ENCODE measurements at regions not wholly inside any gene's neighbourhood (a gene's known extent, or its start where the extent isn't known, plus 50 kb on each side); places are given as distances from the start of the nearest gene placed in this dataset.
"Not testable (repeated sequence)": the region's sequence is repeated elsewhere in the genome, so short reads cannot be mapped to it uniquely, and the experiment has no call there.

DNA sequence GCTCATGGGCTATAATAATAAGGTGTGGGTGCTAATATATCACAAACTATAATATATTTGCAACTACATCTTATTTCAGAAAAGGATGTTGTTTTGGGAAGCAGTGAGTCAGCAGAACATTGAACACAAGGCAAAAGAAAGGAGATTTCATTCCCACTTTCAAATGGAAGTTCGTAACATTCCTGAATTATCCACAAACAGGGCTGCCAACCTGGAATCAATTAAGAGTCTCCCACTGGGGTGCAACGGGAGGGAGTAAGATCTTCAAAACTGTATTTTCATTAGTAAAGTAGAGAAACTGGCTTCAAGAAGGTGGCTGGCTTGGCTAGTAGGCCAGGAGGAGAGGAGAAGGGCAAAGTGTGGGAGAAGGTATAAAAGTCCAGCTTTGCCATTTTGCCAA is 479.6 kb downstream of the CNTN3 start:
- no peak for DNase-seq (ENCODE audit: low read depth)

DNA sequence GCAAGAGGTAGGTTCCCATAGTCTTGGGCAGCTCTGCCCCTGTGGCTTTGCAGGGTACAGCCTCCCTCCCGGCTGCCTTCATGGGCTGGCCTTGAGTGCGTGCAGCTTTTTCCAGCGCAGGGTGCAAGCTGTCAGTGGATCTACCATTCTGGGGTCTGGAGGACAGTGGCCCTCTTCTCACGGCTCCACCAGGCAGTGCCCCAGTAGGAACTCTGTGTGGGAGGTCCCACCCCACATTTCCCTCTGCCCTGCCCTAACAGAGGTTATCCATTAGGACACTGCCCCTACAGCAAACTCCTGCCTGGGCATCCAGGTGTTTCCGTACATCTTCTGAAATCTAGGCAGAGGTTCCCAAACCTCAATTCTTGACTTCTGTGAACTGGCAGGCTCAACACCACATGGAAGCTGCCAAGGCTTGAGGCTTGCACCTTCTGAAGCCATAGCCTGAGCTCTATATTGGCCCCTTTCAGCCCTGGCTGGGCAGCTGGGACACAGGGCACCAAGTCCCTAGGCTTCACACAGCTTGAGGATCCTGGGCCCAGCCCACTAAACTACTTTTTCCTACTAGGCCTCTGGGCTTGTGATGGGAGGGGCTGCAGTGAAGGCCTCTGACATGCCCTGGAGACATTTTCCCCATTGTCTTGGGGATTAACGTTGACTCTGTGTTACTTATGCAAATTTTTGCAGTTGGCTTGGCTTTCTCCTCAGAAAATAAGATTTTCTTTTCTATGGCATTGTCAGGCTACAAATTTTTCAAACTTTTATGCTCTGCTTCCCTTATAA is 482.7 kb downstream of the CNTN3 start:
- DNase-seq (ENCODE audit: low read depth); H3K4me3 ChIP-seq (ENCODE audit: low read length): not testable (repeated sequence)

More for the DNA sequence above, 479.6 kb downstream of the CNTN3 start:
- TF ChIP-seq, protein P1, sequence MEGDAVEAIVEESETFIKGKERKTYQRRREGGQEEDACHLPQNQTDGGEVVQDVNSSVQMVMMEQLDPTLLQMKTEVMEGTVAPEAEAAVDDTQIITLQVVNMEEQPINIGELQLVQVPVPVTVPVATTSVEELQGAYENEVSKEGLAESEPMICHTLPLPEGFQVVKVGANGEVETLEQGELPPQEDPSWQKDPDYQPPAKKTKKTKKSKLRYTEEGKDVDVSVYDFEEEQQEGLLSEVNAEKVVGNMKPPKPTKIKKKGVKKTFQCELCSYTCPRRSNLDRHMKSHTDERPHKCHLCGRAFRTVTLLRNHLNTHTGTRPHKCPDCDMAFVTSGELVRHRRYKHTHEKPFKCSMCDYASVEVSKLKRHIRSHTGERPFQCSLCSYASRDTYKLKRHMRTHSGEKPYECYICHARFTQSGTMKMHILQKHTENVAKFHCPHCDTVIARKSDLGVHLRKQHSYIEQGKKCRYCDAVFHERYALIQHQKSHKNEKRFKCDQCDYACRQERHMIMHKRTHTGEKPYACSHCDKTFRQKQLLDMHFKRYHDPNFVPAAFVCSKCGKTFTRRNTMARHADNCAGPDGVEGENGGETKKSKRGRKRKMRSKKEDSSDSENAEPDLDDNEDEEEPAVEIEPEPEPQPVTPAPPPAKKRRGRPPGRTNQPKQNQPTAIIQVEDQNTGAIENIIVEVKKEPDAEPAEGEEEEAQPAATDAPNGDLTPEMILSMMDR (IDR thresholded peaks at IDR 0.05; ENCODE audit: insufficient read depth, low read depth, low read length, missing control alignments) = no peak
- no peak overlapping the region for H3K4me3 ChIP-seq (ENCODE audit: low read length)

DNA sequence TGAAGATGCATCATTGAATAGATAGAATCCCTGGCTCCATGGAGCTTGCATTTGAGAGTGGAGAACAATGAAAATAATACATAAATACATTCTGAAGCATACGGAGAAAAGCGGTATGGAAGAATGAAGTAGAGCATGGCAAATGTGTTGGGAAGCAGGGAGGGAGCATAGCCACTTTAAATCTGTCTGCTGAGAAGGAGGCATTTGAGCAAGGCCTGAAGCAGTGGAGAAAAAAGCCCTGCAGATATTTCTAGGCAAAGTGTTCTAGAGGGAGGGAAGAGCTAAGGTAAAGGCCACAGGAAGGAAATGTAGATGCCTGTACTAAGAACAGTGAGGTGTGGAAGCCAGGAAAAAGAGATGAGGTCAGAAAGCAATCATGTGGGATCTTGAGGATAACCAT is 484.8 kb downstream of the CNTN3 start:
- no peak for DNase-seq (ENCODE audit: low read depth)
- no peak overlapping the region for H3K4me3 ChIP-seq (ENCODE audit: low read length)
- TF ChIP-seq, protein P1 (IDR thresholded peaks at IDR 0.05; ENCODE audit: insufficient read depth, low read depth, low read length, missing control alignments) = no peak

DNA sequence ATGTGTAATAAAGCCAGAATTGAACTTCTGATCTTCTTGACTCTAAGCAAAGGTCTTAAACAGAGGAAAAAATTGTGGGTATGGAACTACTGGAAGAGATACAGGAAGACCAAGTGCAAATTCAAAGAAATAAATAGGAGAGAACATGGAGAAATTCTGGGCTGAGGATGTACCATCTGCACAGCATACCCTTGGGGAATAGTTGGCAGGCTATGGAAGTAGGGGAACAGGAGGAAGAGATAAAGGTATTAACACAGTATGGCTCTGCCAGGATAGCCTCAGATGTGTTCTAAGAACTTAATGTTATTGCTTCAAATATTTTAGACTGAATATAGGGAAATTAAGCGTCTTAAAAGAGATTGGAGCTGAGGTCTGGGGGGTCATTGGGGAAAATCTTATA is 485.4 kb downstream of the CNTN3 start:
- DNase-seq (ENCODE audit: low read depth) = no peak
- TF ChIP-seq, protein P1 (IDR thresholded peaks at IDR 0.05; ENCODE audit: insufficient read depth, low read depth, low read length, missing control alignments) = no peak
- no peak overlapping the region for H3K4me3 ChIP-seq (ENCODE audit: low read length)

DNA sequence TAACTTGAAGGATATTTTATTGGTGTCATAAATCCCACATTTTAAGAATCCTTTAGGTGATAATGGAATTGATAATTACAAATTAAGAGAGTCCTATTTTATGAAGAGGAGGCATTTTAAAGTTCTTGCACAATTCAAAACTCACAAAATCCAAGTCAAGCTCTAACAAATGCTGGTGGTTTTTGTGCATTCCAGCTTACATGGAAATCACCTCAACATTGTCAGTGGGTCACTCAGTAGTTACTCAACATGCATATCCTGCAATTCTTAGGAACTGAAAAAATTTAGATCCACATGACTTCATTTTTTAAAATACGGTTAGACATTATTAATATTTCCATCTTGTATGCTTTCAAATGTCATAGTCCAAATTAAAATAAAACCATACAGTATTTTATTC is 487.2 kb downstream of the CNTN3 start:
- DNase-seq (ENCODE audit: low read depth) = no peak
- TF ChIP-seq, protein P1 (IDR thresholded peaks at IDR 0.05; ENCODE audit: insufficient read depth, low read depth, low read length, missing control alignments) = no peak
- no peak overlapping the region for H3K4me3 ChIP-seq (ENCODE audit: low read length)

DNA sequence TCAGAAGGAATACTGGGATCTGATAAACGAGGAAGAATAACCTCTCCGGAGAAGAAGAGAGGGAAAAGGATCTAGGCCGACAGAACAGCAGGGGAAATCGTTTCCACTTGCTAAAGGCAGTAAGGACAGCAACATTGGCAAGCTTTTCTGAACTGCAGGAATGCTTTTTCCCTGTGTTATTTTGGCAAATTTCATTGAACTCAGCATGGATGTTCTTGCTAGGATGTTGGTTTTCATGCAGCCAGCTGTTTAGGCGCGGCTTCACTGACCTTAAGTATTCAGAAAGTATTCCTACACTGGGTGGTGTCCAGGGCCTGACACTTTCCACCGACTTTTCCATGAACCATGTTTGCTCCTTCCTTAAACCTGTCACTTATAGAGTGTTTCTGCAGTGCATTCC is 489.7 kb downstream of the CNTN3 start:
- no peak overlapping the region for H3K4me3 ChIP-seq (ENCODE audit: low read length)
- TF ChIP-seq, protein P1 (IDR thresholded peaks at IDR 0.05; ENCODE audit: insufficient read depth, low read depth, low read length, missing control alignments) = no peak
- no peak for DNase-seq (ENCODE audit: low read depth)

DNA sequence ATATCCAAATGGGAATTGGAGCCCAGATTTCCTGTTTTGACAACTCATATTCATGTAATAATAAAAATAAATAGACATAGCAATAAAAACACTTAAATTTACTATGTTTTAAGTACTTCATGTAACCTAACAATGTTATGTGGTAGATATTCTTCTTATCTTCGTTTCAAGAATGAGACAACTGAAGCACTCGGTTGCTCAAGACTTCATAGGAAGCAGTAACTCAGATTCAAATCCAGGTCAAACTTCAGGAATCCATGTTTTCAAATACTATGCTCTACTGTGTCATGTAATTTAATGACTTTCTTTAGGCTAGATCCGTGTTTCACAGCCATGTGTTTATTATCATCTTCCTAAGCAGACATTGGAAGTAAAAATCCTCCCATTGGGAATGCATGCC is 492.2 kb downstream of the CNTN3 start:
- TF ChIP-seq, protein P1 (IDR thresholded peaks at IDR 0.05; ENCODE audit: insufficient read depth, low read depth, low read length, missing control alignments) = no peak
- DNase-seq (ENCODE audit: low read depth) = no peak
- no peak overlapping the region for H3K4me3 ChIP-seq (ENCODE audit: low read length)
